SW480 (cell line): ENCODE measurements at regions not wholly inside any gene's neighbourhood (a gene's known extent, or its start where the extent isn't known, plus 50 kb on each side); places are given as distances from the start of the nearest gene placed in this dataset.
"Not testable (repeated sequence)": the region's sequence is repeated elsewhere in the genome, so short reads cannot be mapped to it uniquely, and the experiment has no call there.

Source experiments
- DNase-seq: peaks from one replicate; pipeline ENCODE4 v3.0.0-alpha.2; 2016; ENCODE audit warnings: low spot score

DNA sequence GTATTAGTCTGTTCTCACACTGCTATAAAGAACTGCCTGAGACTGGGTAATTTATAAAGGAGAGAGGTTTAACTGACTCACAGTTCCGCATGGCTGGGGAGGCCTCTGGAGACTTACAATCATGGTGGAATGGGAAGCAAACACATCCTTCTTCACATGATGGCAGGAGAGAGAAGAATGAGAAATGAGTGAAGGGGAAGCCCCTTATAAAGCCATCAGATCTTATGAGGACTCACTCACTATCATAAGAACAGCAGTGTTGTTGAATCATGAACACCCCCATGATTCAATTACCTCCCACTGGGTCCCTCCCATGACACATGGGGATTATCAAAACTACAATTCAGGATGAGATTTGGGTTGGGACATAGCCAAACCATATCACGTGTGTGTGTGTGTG, 1764.4 kb upstream of the SEL1L start:
- not testable (repeated sequence) for DNase-seq

DNA sequence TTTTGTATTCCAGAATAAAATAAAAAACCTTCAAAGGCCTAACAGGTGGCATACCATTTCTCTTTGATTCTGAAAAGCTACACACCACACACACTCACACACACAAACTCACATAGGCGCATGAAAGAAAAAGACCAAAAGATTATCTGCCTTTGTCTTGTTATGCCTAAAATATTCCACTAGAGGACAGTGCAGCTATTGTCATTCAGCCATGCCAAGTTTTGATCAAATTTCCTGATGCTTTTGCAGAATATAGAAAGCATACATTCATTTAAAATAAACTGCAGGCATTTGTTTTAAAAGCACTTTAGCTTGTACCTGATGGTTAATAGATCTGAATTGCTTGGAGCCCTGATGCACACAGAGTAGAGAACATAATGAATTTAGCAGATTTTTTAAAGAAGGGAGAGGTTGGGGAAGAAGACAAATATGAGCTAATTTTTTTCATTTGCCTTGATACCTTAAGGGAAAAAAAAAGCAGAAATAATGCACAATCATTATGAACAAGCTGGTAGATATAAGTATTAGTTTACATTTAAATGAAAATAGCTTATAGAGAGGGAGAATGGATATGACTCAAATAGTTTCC, 1766.9 kb upstream of the SEL1L start:
- peak; percentile 33 for DNase-seq

GRCh38 chr14:83301791-83302190, 1768.1 kb upstream of the SEL1L start:
- no peak for DNase-seq

- DNase-seq = no peak
These were observed 1775.6 kb upstream of the SEL1L start for GRCh38 chr14:83309211-83309610.

DNA sequence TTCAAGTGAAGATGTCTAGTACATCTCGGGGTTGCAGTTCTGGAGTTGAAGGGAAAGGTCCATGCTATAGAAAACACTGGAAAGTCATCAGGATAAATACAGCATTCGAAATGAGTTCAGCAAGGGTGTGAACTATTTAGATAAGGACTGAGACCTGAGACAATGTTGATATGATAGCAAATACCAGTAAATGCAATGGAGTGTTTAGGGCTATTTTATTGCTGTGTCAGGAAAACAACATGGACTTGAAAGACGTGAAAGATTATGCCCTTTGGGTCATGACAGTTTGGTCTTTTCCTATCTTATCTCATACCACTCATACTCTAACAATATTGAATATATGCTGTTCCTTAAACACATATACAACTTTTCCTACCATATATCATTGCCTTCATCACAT, 1776.2 kb upstream of the SEL1L start:
- DNase-seq = no peak

DNA sequence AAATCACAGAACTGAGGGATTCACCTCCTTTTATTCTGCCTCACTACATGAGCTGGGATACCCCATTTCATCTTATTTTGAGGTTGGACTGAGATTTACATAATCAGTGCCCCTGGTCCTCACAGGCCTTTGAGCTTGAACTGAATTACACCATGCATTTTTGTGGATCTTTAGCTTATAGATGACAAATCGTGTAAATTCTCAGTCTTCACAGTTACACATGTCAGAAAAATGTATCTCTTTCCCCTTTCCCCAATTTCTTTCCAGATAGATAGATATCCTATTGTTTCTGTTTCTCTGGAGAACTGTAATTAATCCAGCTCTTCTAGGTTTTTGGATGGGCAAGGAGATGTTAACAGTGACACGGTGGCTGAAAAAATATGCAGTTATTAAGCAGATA, 1778.9 kb upstream of the SEL1L start:
- no peak for DNase-seq

GRCh38 chr14:83314764-83315163, 1781.1 kb upstream of the SEL1L start:
- DNase-seq = no peak

GRCh38 chr14:83316356-83316755, 1782.7 kb upstream of the SEL1L start:
- no peak for DNase-seq

DNA sequence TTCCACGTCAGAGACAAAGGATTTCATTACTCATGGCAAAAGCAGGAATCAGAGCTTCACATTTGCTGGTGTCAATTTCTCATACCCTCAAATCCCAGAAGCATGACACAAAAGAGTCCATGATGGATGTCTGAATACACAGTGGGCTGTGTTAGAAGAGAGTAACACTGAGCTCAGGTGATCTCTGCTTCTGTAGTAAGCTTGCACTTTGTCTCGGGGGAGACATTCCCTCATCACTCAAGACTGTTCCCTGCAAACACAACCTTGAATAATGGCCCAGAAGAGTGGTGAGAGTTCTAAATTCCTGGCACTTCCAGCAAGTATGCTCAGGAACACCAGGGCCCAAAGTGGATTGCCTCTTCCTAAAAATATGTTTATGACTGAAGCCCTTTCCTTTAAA, 1787.2 kb upstream of the SEL1L start:
- no peak for DNase-seq

DNA sequence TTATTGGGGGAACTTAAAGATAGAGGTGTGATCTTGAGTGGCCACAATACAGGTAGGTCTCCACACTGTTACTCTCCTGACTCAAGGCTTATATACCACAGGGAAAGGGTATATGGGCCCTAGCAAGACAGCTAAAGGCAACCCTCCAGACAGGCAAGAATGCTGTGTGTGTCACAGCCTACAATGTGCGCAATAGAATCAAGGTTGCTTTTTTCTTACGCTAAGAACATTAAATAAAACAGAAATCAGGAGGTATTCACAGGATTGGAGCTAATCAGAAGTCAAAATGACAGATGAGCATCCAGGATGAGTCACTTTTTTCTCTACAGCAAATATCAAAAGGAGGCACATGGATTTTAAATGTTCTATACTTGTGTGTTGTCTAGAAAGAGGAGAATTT, 1797.9 kb upstream of the SEL1L start:
- no peak for DNase-seq

DNA sequence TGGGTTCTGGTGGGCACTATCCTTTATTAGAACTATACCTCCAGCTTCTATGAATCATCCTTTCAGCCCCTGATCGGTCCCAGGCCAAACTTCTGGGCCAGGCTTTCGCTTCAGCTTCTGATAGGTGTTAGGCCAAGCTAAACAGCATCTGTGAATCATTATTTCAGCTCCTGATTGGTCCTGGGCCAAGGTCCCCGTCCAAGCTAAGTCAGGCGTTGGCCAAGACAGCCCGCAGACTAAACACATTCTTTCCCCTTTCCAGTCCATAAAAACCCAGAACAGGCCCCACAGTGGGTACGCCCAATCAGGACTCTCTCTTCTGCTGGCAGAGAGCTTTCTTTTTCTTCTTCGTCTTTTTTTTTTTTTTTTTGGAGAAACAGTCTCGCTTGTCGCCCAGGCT, 1808.9 kb upstream of the SEL1L start:
- DNase-seq = no peak

GRCh38 chr14:83347874-83348273, 1814.2 kb upstream of the SEL1L start:
- no peak for DNase-seq

- DNase-seq = no peak
These were observed 1822.0 kb upstream of the SEL1L start for GRCh38 chr14:83355609-83356008.

DNA sequence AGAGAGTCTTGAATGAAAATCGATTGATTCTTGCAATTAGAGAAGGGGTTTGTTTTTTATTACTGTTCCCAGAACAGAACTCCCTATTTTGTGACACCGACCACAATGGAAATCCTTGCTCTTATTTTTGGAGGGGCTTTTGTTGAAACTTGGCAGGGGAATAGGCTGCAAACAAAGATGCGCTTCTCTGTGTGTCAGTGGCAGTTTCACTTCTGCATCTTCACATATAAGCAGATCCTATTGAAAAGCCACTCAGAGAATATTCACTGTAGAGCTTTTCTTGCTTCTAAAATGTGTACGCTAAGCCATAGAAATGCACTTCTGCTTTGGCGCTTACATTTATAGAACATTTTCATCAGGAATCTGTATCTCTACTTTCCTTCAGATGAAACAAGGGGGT, 1822.4 kb upstream of the SEL1L start:
- no peak for DNase-seq

- no peak for DNase-seq
These were observed 1838.6 kb upstream of the SEL1L start for GRCh38 chr14:83372271-83372670.

- DNase-seq = no peak
These were observed 1845.8 kb upstream of the SEL1L start for GRCh38 chr14:83379436-83379835.

DNA sequence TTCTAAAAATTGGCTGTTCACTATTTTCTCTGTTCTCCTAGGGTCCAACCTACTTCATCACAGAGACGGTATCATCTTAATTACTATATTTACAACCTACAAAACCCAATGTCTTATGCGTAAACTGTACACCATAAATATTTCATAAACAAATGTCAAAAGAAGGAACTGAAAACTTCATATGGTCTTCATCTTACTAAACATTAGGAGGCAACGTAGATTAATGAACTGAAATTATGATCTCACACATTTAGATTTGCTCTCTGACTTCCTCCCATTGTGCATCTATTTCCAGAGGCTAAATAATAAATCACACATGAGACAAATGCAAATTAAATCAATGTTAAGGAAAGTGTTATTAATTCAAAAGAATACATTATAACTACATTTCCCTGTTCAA, 1850.6 kb upstream of the SEL1L start:
- DNase-seq = no peak

DNA sequence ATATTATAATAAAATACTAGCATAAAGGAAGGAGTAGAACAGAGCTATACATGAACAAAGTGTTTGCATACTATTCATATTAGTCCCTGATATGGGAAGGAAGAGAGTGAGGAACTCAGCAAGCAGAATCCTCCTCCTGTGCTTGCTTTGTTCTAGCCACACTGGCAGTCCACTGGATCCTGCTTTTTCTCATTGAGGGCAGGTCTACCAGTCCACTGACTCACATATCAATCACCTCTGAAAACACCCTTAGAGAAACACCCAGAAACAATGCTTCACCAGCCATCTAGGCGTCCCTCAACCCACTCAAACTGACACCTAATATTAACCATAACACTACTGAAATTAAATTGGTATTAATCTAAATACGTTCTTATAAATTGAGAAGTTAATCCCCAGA, 1861.7 kb upstream of the SEL1L start:
- no peak for DNase-seq

DNA sequence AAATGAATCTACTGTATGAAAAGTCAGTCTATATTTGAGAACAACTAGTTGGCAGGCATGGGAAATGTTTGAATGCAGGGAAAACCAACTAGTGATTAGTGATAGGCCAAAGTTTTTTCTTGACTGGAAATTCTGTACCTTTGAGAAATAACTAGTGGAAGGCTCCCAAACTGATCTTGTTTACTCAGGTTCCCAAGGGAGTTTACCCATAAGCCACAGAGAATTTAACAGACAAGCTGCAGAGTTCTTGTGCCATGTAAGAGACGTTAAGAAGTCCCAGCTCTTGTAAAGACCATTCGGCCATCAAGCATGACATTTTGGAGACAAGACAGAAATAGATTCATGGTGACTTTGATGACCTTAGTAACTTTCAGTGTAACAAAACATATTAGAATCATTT, 1882.8 kb upstream of the SEL1L start:
- DNase-seq = no peak

- DNase-seq = no peak
These were observed 1885.8 kb upstream of the SEL1L start for GRCh38 chr14:83419420-83419819.

DNA sequence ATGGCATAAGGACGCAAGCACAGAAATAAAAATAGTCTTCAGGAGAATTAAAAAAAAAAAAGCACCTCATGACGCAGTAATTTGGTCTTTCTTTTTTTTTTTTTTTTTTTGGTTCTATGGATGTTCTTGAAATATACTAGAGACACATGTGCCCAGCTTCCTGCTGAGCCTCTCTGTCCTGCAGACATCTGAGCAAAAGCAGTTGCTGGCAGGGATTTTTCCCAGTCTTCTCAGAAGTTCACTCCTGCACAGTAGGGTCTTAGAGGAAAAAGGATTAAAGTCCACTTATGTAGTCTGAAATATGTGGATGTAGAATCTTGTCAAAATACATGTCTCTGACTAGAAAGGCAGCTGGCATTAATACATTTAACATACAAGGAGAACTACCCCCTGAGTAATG, 1888.1 kb upstream of the SEL1L start:
- DNase-seq = no peak

DNA sequence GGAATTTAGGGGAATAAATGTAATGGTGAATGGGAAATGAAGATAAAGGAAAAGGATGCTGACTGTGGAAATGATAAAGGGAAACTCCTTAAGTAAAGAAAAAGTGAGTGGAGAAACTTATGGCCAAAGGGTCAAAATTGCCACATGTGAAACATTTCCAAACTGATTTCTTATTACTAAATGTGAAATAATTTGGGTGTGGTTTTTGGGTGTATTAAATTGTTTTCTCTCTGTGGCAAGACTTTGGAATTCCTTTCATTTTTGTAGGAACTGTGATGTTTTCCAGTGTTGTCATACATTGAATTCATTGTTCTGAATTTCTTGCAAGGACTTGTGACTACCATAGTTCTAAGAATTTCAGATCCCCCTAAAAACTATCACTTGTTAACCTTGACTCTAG, 1891.5 kb upstream of the SEL1L start:
- DNase-seq = no peak

DNA sequence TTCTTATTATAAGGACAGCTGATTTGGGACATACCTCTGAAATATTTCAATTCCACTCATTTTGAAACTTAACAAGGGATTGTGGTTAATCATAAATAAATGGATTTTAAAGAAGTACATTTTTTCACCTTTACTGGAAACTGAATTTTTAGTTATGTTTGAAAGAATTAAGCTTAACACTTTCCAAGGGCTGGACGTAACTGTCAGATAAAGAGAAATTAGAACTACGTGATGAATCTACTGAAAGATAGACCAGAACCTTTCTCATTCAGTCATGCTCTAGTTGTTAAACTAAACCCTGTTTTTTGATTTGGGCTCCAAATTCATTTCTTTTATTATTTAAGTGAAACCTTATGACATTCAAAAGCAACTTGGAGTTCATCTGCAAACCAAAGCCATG, 1892.1 kb upstream of the SEL1L start:
- no peak for DNase-seq

GRCh38 chr14:83433618-83434017, 1900.0 kb upstream of the SEL1L start:
- no peak for DNase-seq

DNA sequence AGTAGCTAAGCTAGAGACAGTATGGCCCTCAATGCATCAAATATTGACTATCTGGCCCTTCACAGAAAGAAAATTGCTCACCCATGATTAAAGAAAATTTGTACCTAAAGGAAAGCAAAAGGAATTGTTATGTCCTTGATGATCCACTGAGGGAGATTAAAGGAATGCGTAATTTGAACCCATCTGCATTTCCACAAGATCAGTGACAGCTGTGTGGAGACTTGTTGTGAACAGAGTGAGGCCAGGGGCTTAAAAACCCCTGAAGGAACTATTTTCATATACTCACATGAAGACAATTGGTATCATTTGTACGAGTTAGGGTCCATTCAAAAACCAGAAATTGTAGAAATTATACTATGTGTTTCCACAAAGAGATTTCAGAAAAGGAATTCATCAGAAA, 1908.1 kb upstream of the SEL1L start:
- DNase-seq = no peak
